HUDEP-2 (cell line): ENCODE measurements at regions not wholly inside any gene's neighbourhood (a gene's known extent, or its start where the extent isn't known, plus 50 kb on each side); places are given as distances from the start of the nearest gene placed in this dataset.

Source experiments
- DNase-seq, 76 experiments: peaks; one replicate each; lab custom pipeline; 2025; ENCODE audit not compliant: unreplicated experiment in 76 of 76; lab: John Stamatoyannopoulos, UW

- no peak for DNase-seq
Measured at GRCh38 chrX:148448686-148449085, 51.7 kb upstream of the AFF2 start.
